Panc1 (cell line): ENCODE measurements at regions not wholly inside any gene's neighbourhood (a gene's known extent, or its start where the extent isn't known, plus 50 kb on each side); places are given as distances from the start of the nearest gene placed in this dataset.

Source experiments
- ATAC-seq: fragments of 200-7000 bp; cut with Tn5 transposase; 2 replicates; pipeline ENCODE4 v1.9.1; 2020; ENCODE audit warnings: mild to moderate bottlenecking, moderate library complexity
- BruUV-seq: library from RNA; stranded (reverse); fragments of 400-500 nt; replicated peaks from 2 replicates; lab custom pipeline; 2021; lab: Mats Ljungman, UMichigan
- CTCF ChIA-PET: fragments of 300-600 bp; sonication (Branson Sonifier 250); formaldehyde crosslinking; loops from one replicate; lab custom pipeline; 2022; ENCODE audit warnings: antibody characterized with exemption; lab: Charles Lee
- POLR2A ChIA-PET: fragments of 300-600 bp; sonication (Branson Sonifier 250); formaldehyde crosslinking; loops from one replicate; lab custom pipeline; 2022; ENCODE audit warnings: antibody characterized with exemption; lab: Charles Lee
- DNase-seq: peaks from one replicate; pipeline ENCODE4 v3.0.0-alpha.2; 2010; ENCODE audit warnings: low read depth, low spot score
- H3K27ac ChIP-seq: 2 replicates; pipeline ENCODE4 v1.5.1; 2011; ENCODE audit warnings: mild to moderate bottlenecking, low read length, inconsistent platforms
- H3K27me3 ChIP-seq: fragments of 200-500 bp; sonication (Bioruptor generic); 2 replicates; pipeline ENCODE4 v1.6.0; 2014; ENCODE audit warnings: low read length, inconsistent platforms; ENCODE audit not compliant: control insufficient read depth, insufficient read depth
- H3K36me3 ChIP-seq: fragments of 200-500 bp; sonication (Bioruptor generic); 2 replicates; pipeline ENCODE4 v1.5.1; 2014; ENCODE audit warnings: inconsistent platforms, mild to moderate bottlenecking, low read length, moderate library complexity; ENCODE audit not compliant: control insufficient read depth, insufficient read depth
- H3K4me1 ChIP-seq: 2 replicates; pipeline ENCODE4 v1.5.1; 2011; ENCODE audit warnings: inconsistent platforms, mild to moderate bottlenecking, low read length, moderate library complexity; ENCODE audit not compliant: control insufficient read depth, insufficient read depth
- H3K4me3 ChIP-seq, 2 experiments: 2 replicates each; pipeline ENCODE4 v1.5.1; 2011 to 2012; ENCODE audit warnings: low read depth in 2 of 2, low read length in 2 of 2, mild to moderate bottlenecking in 2 of 2, inconsistent platforms in 1 of 2, moderate library complexity in 1 of 2
- H3K9me3 ChIP-seq: fragments of 200-500 bp; sonication (Bioruptor generic); 2 replicates; pipeline ENCODE4 v1.5.1; 2014; ENCODE audit warnings: low read depth, mild to moderate bottlenecking, inconsistent platforms, low read length, moderate library complexity; ENCODE audit not compliant: control insufficient read depth, insufficient read depth
- CTCF ChIP-seq: fragments of 450-650 bp; IDR thresholded peaks from 2 replicates; pipeline ENCODE4 v1.5.1; 2017; ENCODE audit warnings: mild to moderate bottlenecking
- POLR2AphosphoS5 ChIP-seq: IDR thresholded peaks from 2 replicates; pipeline ENCODE4 v1.6.1; 2012; ENCODE audit warnings: mild to moderate bottlenecking, low read depth, low read length, moderate library complexity
- SIN3A ChIP-seq: IDR thresholded peaks from 2 replicates; pipeline ENCODE4 v1.6.1; 2012; ENCODE audit warnings: low read depth, mild to moderate bottlenecking, low read length, moderate library complexity, borderline replicate concordance; ENCODE audit not compliant: insufficient read depth
- TCF7L2 ChIP-seq: IDR thresholded peaks from 2 replicates; pipeline ENCODE4 v1.6.1; 2011; ENCODE audit warnings: mild to moderate bottlenecking, low read depth, low read length, inconsistent platforms
- in situ Hi-C: cut with HindIII; loops from 2 replicates; pipeline ENCODE4 v1.10.0; 2016; ENCODE audit warnings: low sequenced_read_pairs, low pct_unique_long_range_greater_than_20kb
- intact Hi-C: fragments of 100-400 bp; cut with micrococcal nuclease; formaldehyde crosslinking; loops from one replicate; pipeline ENCODE4 v1.10.0; 2022; ENCODE audit not compliant: unreplicated experiment
- TF ChIP-seq, protein P1 (sequence below), 2 experiments: IDR thresholded peaks; 2 replicates each; pipeline ENCODE4 v1.6.1; 2011 to 2012; ENCODE audit warnings: low read depth in 2 of 2, control low read depth in 1 of 2, low read length in 1 of 2, mild to moderate bottlenecking in 1 of 2, moderate library complexity in 1 of 2; ENCODE audit not compliant: insufficient read depth in 1 of 2

- H3K27me3 ChIP-seq: no peaks in the 10 kb centered on the region
- DNase-seq (no peak), ATAC-seq (no peak)
- TF ChIP-seq SIN3A: no peak
- no peak for TF ChIP-seq POLR2AphosphoS5
- no peak for TF ChIP-seq TCF7L2
- TF ChIP-seq, protein P1, sequence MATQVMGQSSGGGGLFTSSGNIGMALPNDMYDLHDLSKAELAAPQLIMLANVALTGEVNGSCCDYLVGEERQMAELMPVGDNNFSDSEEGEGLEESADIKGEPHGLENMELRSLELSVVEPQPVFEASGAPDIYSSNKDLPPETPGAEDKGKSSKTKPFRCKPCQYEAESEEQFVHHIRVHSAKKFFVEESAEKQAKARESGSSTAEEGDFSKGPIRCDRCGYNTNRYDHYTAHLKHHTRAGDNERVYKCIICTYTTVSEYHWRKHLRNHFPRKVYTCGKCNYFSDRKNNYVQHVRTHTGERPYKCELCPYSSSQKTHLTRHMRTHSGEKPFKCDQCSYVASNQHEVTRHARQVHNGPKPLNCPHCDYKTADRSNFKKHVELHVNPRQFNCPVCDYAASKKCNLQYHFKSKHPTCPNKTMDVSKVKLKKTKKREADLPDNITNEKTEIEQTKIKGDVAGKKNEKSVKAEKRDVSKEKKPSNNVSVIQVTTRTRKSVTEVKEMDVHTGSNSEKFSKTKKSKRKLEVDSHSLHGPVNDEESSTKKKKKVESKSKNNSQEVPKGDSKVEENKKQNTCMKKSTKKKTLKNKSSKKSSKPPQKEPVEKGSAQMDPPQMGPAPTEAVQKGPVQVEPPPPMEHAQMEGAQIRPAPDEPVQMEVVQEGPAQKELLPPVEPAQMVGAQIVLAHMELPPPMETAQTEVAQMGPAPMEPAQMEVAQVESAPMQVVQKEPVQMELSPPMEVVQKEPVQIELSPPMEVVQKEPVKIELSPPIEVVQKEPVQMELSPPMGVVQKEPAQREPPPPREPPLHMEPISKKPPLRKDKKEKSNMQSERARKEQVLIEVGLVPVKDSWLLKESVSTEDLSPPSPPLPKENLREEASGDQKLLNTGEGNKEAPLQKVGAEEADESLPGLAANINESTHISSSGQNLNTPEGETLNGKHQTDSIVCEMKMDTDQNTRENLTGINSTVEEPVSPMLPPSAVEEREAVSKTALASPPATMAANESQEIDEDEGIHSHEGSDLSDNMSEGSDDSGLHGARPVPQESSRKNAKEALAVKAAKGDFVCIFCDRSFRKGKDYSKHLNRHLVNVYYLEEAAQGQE (IDR thresholded peaks at IDR 0.05; ENCODE audit: insufficient read depth in 1 of 2, low read depth in 2 of 2, low read length in 1 of 2): no peak
- TF ChIP-seq CTCF: no peak
- no TSS peak for BruUV-seq
- no peak overlapping the region for H3K27ac ChIP-seq
- in situ Hi-C loops: no loop called here
- intact Hi-C loops: no loop called here
- no peaks in the 10 kb centered on the region for H3K36me3 ChIP-seq
- no peaks in the 10 kb centered on the region for H3K4me1 ChIP-seq
- ChIA-PET POLR2A (no interaction called here), CTCF (no interaction called here)
- no peak overlapping the region for H3K4me3 ChIP-seq
- H3K9me3 ChIP-seq: no peaks in the 10 kb centered on the region
These were observed 553.0 kb downstream of the DCDC2C start for GRCh38 chr2:4256351-4256750.

GRCh38 chr2:4258563-4258962 is 555.2 kb downstream of the DCDC2C start:
- POLR2A ChIA-PET: no interaction called here
- intact Hi-C loops: no loop called here

More at GRCh38 chr2:4258563-4258962, 555.2 kb downstream of the DCDC2C start:
- DNase-seq: no peak
- Histone ChIP-seq H3K27me3 (no peaks in the 10 kb centered on the region), H3K4me3 (no peak overlapping the region), H3K36me3 (no peaks in the 10 kb centered on the region), H3K27ac (no peak overlapping the region), H3K9me3 (no peaks in the 10 kb centered on the region), H3K4me1 (no peaks in the 10 kb centered on the region)
- in situ Hi-C loops: no loop called here
- CTCF ChIA-PET: no interaction called here
- TF ChIP-seq, protein P1 (IDR thresholded peaks at IDR 0.05; ENCODE audit: insufficient read depth in 1 of 2, low read depth in 2 of 2, low read length in 1 of 2): no peak
- no peak for TF ChIP-seq CTCF
- TF ChIP-seq POLR2AphosphoS5: no peak
- TF ChIP-seq SIN3A: no peak
- TF ChIP-seq TCF7L2: no peak
- no TSS peak for BruUV-seq
- ATAC-seq: no peak
